Esophagus muscularis mucosa (tissue), 4 donors: ENCODE measurements at regions not wholly inside any gene's neighbourhood (a gene's known extent, or its start where the extent isn't known, plus 50 kb on each side); places are given as distances from the start of the nearest gene placed in this dataset.

Source experiments
- EP300 ChIP-seq: sonication (generic); formaldehyde crosslinking; IDR thresholded peaks from one replicate; pipeline ENCODE4 v1.6.1; 2017; ENCODE audit warnings: antibody characterized with exemption
- POLR2AphosphoS5 ChIP-seq, 2 donors: sonication (generic); formaldehyde crosslinking; IDR thresholded peaks; one replicate each; pipeline ENCODE4 v1.6.1; 2017; ENCODE audit warnings: antibody characterized with exemption in 2 of 2
- TF ChIP-seq, protein P1 (sequence below), 3 experiments: fragments of 200-600 bp in 2 of 3; fragments of 450-650 bp in 1 of 3; sonication (generic) in 2 of 3; IDR thresholded peaks; one replicate each; pipeline ENCODE4 v1.5.1; 2017 to 2019; ENCODE audit warnings: antibody characterized with exemption in 3 of 3, mild to moderate bottlenecking in 2 of 3, moderate library complexity in 1 of 3

DNA sequence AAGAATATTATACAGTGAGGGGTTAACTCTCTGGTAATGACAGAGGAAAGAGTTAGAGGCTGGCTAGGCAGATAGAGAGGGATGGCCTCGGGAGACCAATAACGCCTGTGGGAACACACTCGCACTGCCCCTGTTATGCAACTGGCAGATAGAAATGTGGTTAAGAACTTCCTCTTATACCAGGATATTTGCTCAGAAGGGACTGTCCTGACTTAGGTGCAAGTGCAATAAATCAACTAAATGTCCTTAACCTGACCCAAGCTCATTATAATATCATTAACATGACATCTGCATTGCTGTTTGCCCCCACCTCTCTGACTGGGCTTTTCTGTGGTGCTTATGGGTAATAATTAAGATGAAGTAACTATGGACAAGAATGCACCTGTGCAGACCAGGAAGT lies 1518.0 kb downstream of the NCAM2 start:
- TF ChIP-seq POLR2AphosphoS5 (IDR thresholded peaks at IDR 0.05) (no peak), EP300 (no peak)
- TF ChIP-seq, protein P1, sequence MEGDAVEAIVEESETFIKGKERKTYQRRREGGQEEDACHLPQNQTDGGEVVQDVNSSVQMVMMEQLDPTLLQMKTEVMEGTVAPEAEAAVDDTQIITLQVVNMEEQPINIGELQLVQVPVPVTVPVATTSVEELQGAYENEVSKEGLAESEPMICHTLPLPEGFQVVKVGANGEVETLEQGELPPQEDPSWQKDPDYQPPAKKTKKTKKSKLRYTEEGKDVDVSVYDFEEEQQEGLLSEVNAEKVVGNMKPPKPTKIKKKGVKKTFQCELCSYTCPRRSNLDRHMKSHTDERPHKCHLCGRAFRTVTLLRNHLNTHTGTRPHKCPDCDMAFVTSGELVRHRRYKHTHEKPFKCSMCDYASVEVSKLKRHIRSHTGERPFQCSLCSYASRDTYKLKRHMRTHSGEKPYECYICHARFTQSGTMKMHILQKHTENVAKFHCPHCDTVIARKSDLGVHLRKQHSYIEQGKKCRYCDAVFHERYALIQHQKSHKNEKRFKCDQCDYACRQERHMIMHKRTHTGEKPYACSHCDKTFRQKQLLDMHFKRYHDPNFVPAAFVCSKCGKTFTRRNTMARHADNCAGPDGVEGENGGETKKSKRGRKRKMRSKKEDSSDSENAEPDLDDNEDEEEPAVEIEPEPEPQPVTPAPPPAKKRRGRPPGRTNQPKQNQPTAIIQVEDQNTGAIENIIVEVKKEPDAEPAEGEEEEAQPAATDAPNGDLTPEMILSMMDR (IDR thresholded peaks at IDR 0.05) = no peak
